HG03460 (cell line): ENCODE measurements at regions not wholly inside any gene's neighbourhood (a gene's known extent, or its start where the extent isn't known, plus 50 kb on each side); places are given as distances from the start of the nearest gene placed in this dataset.

Source experiments
- ATAC-seq: cut with Tn5 transposase; IDR thresholded peaks from one replicate; pipeline ENCODE4 v1.9.1; 2021; ENCODE audit not compliant: unreplicated experiment

- ATAC-seq, result no peak
Measured at GRCh38 chrX:98338544-98338943, 1454.8 kb downstream of the RPA4 start.

DNA sequence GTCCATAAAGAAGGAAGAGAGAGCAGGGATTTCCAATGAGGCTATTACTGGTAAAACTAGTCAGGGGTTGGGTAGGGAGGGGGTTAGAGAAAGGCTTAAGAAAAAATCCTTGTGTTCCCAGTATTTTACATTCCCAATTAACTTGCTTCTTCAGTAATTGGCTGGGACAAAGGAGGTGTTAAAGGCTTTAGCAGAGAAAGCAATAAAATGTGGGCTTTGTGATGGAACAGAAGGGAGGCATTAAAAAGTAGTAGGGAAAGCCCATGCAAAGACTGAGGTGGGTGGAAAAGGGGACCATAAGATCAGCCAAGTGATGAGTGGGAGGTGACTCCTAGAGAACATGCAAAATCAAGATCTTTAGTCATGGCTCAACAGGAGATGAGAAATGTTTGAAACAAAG is 1467.2 kb downstream of the RPA4 start:
- no peak for ATAC-seq

GRCh38 chrX:98357146-98357545 is 1473.4 kb downstream of the RPA4 start:
- no peak for ATAC-seq

- ATAC-seq, result no peak
Measured at GRCh38 chrX:98362630-98363029, 1478.9 kb downstream of the RPA4 start.

GRCh38 chrX:98371994-98372393 is 1488.3 kb downstream of the RPA4 start:
- ATAC-seq, result no peak

DNA sequence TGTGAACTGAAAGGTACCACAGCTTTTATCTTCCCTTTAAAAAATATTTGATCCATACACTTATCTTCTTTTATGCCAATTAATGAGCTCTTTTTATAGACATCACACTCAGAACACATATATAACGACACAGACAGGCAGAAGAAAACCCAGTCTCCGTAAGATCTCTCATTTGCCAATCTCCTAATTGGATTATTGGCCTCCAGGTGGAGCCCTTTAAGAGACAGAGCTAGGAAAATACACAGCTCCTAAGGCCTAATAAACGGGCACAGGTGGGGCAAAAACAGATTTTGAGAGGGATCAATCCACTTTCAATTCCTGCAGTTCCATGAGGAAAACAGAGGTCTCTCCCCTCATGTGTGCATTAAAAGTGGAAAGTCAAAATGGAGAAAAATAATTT is 1495.4 kb downstream of the RPA4 start:
- no peak for ATAC-seq

DNA sequence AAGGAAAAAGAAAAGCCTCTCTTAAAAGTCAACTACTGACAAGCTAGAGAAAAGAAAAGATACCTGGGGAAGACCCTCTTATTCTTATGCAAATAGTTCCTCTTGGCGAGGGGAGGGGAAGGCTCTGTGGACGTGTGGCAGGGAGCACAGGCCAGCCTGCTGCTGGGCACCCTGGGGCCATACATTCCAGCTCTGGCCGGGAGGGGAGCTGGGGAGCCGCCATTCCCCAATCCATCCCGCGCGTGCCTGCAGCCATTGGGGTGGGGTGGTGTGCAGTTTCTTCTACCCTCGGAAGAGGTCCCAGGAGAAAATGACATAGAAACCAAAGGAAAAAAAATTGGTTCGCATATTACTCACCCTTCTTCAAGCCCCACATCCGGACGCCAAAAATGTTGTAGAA is 1496.4 kb downstream of the RPA4 start:
- no peak for ATAC-seq

DNA sequence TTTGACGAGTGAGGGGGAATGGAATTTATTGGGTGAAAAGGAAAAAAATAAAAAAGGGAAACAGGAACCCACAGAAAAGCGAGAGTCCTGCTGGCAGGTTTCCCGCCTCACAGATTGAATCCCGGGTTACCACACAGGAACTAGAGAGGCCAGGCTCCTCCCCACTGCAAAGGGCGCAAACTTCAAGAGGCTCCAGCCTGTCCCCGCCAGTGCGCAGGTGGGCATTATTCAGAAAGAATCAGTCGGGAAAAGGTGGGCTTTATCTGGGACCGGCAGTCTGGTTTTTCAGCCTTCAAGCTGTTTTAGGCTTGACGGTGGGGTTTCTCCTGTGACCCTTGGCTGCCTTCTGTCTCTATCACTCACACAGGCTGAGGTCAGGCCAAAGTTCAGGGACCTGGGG is 1496.8 kb downstream of the RPA4 start:
- no peak for ATAC-seq

GRCh38 chrX:98398542-98398941 is 1514.8 kb downstream of the RPA4 start:
- no peak for ATAC-seq

DNA sequence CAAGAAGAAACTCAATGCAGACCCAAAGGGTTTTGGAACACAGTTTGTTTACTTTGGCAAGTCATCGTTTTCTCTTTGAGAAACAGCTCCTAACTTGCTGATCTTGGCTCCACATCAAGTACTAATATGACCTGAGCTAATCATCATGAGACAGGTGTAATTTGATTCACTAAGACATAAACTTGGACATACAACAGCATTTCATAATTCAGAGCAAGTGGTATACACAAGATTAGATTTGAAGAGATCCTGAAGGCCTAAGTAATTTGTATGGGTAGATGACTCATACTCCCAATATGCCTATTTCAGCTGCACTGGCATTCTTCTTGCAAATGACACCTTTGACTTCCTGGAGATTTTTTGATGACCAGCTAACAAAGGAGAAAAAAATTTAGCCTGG is 1521.7 kb downstream of the RPA4 start:
- ATAC-seq, result no peak

- ATAC-seq, result no peak
Measured at GRCh38 chrX:98407584-98407983, 1523.9 kb downstream of the RPA4 start.

GRCh38 chrX:98409867-98410266 is 1526.2 kb downstream of the RPA4 start:
- no peak for ATAC-seq

DNA sequence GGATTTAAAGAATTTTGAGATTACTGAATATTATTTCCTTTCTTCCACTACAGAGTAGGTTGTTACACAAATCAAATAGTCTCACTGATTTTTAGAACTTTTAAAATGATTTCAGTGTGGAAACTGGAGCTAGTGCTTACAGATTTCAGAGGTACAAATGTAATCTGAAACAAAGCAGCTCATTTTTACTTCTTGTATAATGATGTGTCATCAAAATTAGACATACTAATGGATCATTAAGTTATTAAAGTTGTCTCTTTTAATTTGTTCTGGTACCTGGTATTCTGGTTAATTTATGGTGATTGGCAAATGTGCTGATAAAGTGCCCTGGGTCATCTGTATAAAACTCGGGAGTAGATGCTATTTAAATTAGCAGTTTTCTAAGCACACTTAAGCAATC is 1528.3 kb downstream of the RPA4 start:
- ATAC-seq, result no peak

- no peak for ATAC-seq
Measured at GRCh38 chrX:98422536-98422935, 1538.8 kb downstream of the RPA4 start.

GRCh38 chrX:98432413-98432812 is 1548.7 kb downstream of the RPA4 start:
- no peak for ATAC-seq

GRCh38 chrX:98448524-98448923 is 1564.8 kb downstream of the RPA4 start:
- no peak for ATAC-seq

- ATAC-seq, result no peak
Measured at GRCh38 chrX:98452456-98452855, 1568.7 kb downstream of the RPA4 start.

- ATAC-seq, result no peak
Measured at GRCh38 chrX:98459669-98460068, 1576.0 kb downstream of the RPA4 start.

DNA sequence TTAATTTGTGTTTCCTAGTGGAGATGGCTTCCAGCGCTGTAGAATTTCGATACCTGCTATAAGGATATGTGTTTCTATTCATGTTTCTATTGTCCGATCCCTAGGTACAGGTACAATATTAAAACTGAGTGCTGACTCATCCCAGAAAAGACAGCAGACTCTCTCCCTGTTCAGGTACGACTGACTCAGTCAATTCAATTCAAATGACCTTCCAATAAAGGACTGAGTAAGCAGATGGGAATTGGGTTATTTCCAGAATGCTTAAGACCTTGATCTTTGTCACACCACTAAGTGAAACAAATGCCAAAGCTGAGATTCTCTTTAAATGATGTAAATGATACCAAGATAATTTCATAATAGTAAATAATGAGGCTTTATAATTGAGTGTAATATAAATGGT is 1596.9 kb downstream of the RPA4 start:
- no peak for ATAC-seq

DNA sequence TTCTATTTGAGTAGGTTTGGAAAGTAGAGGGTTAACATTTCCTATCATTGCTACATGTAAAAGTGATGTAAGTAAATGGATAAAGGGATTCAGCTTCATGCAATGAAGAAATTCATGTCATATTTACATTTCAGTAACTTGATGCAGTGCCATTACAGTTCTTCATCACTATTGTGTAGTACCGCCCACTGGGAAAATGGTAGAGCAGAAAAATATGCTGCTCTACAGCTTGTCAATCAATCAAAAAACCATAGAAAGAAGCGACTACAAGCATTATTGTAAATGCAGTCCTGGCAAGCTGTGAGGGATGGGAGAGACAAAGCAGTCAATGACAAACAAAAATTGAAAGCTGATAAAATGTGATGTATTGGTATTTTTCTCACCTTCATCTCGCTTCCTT is 1597.9 kb downstream of the RPA4 start:
- ATAC-seq, result no peak

DNA sequence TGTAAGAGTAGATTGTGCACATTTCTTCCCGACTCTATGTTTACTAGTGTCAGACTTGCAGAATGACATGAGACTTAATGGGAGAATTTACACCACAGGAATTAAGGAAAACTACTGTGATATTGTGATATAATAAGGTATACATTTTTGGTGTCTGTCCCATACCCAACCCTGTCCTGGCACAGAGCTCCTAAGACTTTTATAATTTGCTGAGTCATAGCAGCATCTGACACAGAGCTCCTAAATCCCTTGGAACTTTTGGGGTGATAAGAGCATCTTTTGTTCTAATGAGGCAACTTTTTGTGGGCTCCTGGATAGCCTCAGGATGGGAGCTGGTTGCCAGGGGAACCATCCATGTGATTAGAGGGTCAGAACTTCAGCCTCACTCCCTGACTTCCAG is 1607.0 kb downstream of the RPA4 start:
- no peak for ATAC-seq

GRCh38 chrX:98501426-98501825 is 1617.7 kb downstream of the RPA4 start:
- no peak for ATAC-seq

DNA sequence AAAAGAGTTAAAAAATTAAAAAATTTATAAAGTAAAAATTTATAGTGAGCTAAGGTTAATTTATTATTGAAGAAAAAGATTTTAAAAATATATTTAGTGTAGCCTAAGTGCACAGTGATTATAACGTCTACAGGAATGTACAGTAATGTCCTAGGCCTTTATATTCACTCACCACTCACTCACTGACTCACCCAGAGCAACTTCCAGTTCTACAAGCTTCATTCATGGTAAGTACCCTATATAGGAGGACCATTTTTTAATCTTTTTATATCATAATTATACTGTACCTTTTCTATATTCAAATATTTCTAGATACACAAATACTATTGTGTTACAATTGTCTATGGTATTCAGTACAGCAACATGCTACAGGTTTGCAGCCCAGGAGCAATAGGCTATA is 1623.2 kb downstream of the RPA4 start:
- no peak for ATAC-seq

DNA sequence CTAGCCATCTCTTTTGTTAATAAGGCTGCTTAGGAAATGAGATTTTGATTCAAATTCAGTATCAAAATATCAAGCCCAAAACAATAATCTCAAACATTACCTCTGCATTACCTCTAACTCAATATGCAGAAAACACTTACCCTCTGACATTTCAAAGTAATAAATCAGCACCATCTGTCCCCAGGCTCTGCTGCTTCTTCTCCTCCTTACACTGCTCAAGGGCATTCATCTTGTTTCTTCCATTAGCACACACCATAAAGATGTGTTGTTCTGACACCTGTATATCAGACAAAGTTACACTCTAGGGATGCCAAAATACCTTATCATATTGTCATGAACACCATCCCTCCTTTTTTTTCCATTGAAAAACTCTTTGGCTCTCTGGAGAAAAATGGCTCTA is 1630.3 kb downstream of the RPA4 start:
- ATAC-seq, result no peak
